ENCODE measurements at regions not wholly inside any gene's neighbourhood (a gene's known extent, or its start where the extent isn't known, plus 50 kb on each side); places are given as distances from the start of the nearest gene placed in this dataset.

GRCh38 chr2:66966631-66967030 lies 430.5 kb upstream of the ETAA1 start:
- no peak for DNase-seq
- no peaks in the 10 kb centered on the region for H3K4me1 ChIP-seq
- no peaks in the 10 kb centered on the region for H3K36me3 ChIP-seq
- TF ChIP-seq CTCF (IDR thresholded peaks at IDR 0.05), result no peak
- no peaks in the 10 kb centered on the region for H3K27me3 ChIP-seq
- ATAC-seq, result no peak
- H3K27ac ChIP-seq, result no peak overlapping the region
- 44 to 58% methylated on average over 3 of the region's 3 CpGs for WGBS, 2 donors
- no peak overlapping the region for H3K4me3 ChIP-seq
- H3K9me3 ChIP-seq, result no peaks in the 10 kb centered on the region
- intact Hi-C loops (cut with DNase I), result no loop called here

- TF ChIP-seq CTCF (IDR thresholded peaks at IDR 0.05), result no peak
- no peaks in the 10 kb centered on the region for H3K27me3 ChIP-seq
- intact Hi-C loops (cut with DNase I), result no loop called here
- no peak for DNase-seq
- no peak for ATAC-seq
- WGBS, 2 donors, result 88% methylated on average over 3 of the region's 3 CpGs
- H3K27ac ChIP-seq, result no peak overlapping the region
- H3K4me3 ChIP-seq, result no peak overlapping the region
- no peaks in the 10 kb centered on the region for H3K4me1 ChIP-seq
- H3K36me3 ChIP-seq, result no peaks in the 10 kb centered on the region
- H3K9me3 ChIP-seq, result no peaks in the 10 kb centered on the region
These were observed 428.2 kb upstream of the ETAA1 start for GRCh38 chr2:66968946-66969345.

GRCh38 chr2:66981074-66981473 lies 416.1 kb upstream of the ETAA1 start:
- no peak for DNase-seq

GRCh38 chr2:66982766-66983165 lies 414.4 kb upstream of the ETAA1 start:
- Histone ChIP-seq H3K4me1 (no peaks in the 10 kb centered on the region), H3K27ac (no peak overlapping the region), H3K36me3 (no peaks in the 10 kb centered on the region), H3K4me3 (no peak overlapping the region), H3K9me3 (no peaks in the 10 kb centered on the region), H3K27me3 (no peaks in the 10 kb centered on the region)
- intact Hi-C loops (cut with DNase I), result no loop called here
- no peak for TF ChIP-seq CTCF (IDR thresholded peaks at IDR 0.05)
- ATAC-seq, result no peak
- DNase-seq, result no peak

More at GRCh38 chr2:66981074-66981473, 416.1 kb upstream of the ETAA1 start:
- no peak overlapping the region for H3K4me3 ChIP-seq
- no peak for ATAC-seq
- no peaks in the 10 kb centered on the region for H3K36me3 ChIP-seq
- no peaks in the 10 kb centered on the region for H3K4me1 ChIP-seq
- intact Hi-C loops (cut with DNase I), result no loop called here
- H3K9me3 ChIP-seq, result no peaks in the 10 kb centered on the region
- H3K27ac ChIP-seq, result no peak overlapping the region
- 68 to 85% methylated on average over 2 of the region's 2 CpGs for WGBS, 2 donors
- H3K27me3 ChIP-seq, result no peaks in the 10 kb centered on the region
- no peak for TF ChIP-seq CTCF (IDR thresholded peaks at IDR 0.05)

GRCh38 chr2:66984864-66985263 lies 412.3 kb upstream of the ETAA1 start:
- Histone ChIP-seq H3K27ac (no peak overlapping the region), H3K36me3 (no peaks in the 10 kb centered on the region), H3K4me3 (no peak overlapping the region), H3K9me3 (no peaks in the 10 kb centered on the region), H3K27me3 (no peaks in the 10 kb centered on the region), H3K4me1 (no peaks in the 10 kb centered on the region)
- ATAC-seq, result no peak
- no peak for TF ChIP-seq CTCF (IDR thresholded peaks at IDR 0.05)
- intact Hi-C loops (cut with DNase I), result no loop called here
- no peak for DNase-seq
